ENCODE measurements at regions not wholly inside any gene's neighbourhood (a gene's known extent, or its start where the extent isn't known, plus 50 kb on each side); places are given as distances from the start of the nearest gene placed in this dataset.

- TF ChIP-seq CTCF (IDR thresholded peaks at IDR 0.05), result no peak
- no peak for TF ChIP-seq EP300 (IDR thresholded peaks at IDR 0.05)
- TF ChIP-seq POLR2A (IDR thresholded peaks at IDR 0.05), result no peak
These were observed 505.5 kb downstream of the LMO4 start for GRCh38 chr1:87834151-87834550.
